GM12878 (cell line): ENCODE measurements at regions not wholly inside any gene's neighbourhood (a gene's known extent, or its start where the extent isn't known, plus 50 kb on each side); places are given as distances from the start of the nearest gene placed in this dataset.

Source experiments
- ATAC-seq: fragments of 200-7000 bp; cut with Tn5 transposase; 3 replicates; pipeline ENCODE4 v1.9.1; 2020; ENCODE audit warnings: mild to moderate bottlenecking, moderate library complexity
- BruUV-seq: library from RNA; stranded (reverse); fragments of 400-500 nt; replicated peaks from 2 replicates; lab custom pipeline; 2021; lab: Mats Ljungman, UMichigan
- CTCF ChIA-PET: fragments of 300-600 bp; sonication (Branson Sonifier 250); formaldehyde crosslinking; extraction: SDS; loops from one replicate; lab custom pipeline; 2021; ENCODE audit warnings: inconsistent platforms; lab: Yijun Ruan, JAX
- POLR2A ChIA-PET: fragments of 350-600 bp; formaldehyde crosslinking; extraction: SDS; loops from one replicate; lab custom pipeline; 2021; ENCODE audit warnings: inconsistent platforms; lab: Charles Lee
- RAD21 ChIA-PET: fragments of 300-600 bp; sonication (Branson Sonifier 250); formaldehyde crosslinking; loops from one replicate; lab custom pipeline; 2023; ENCODE audit warnings: antibody characterized with exemption; ENCODE audit not compliant: unreplicated experiment; lab: Charles Lee
- SMC1A ChIA-PET: fragments of 300-600 bp; sonication (Branson Sonifier 250); formaldehyde crosslinking; loops from one replicate; lab custom pipeline; 2023; ENCODE audit not compliant: unreplicated experiment, uncharacterized antibody; lab: Charles Lee
- DNase-seq: peaks from one replicate; pipeline ENCODE4 v3.0.0-alpha.2; 2011; ENCODE audit warnings: low read depth, low spot score
- FAIRE-seq: peaks from 3 replicates; lab custom pipeline; 2011; peaks lifted over from hg19 to GRCh38; lab: Jason Lieb, UNC
- H2AFZ ChIP-seq: 2 replicates; pipeline ENCODE4 v1.6.0; 2011; ENCODE audit warnings: low read depth, low read length, control low read depth; ENCODE audit not compliant: control insufficient read depth
- H3K27ac ChIP-seq: 2 replicates; pipeline ENCODE4 v1.5.1; 2011; ENCODE audit warnings: control low read depth; ENCODE audit not compliant: control insufficient read depth, insufficient read depth
- H3K27me3 ChIP-seq, 2 experiments: replicated peaks in 1 of 2; 2 replicates each; pipeline versions ENCODE4 v1.6.0 to v1.6.1; 2011; ENCODE audit warnings: low read length in 1 of 2; ENCODE audit not compliant: control insufficient read depth in 2 of 2, insufficient read depth in 2 of 2
- H3K36me3 ChIP-seq, 2 experiments: 2 replicates each; pipeline ENCODE4 v1.5.1; 2011; ENCODE audit warnings: low read length in 1 of 2; ENCODE audit not compliant: control insufficient read depth in 2 of 2, insufficient read depth in 2 of 2
- H3K4me1 ChIP-seq: 2 replicates; pipeline ENCODE4 v1.6.1; 2011; ENCODE audit warnings: mild to moderate bottlenecking, low read length, moderate library complexity, mixed read lengths; ENCODE audit not compliant: control insufficient read depth, insufficient read depth
- H3K4me2 ChIP-seq: 2 replicates; pipeline ENCODE4 v1.6.0; 2011; ENCODE audit warnings: control low read depth; ENCODE audit not compliant: control insufficient read depth, insufficient read depth
- H3K4me3 ChIP-seq: fragments of 200-600 bp; sonication (generic); 2 replicates; pipeline ENCODE4 v1.5.1; 2016
- H3K79me2 ChIP-seq: 2 replicates; pipeline ENCODE4 v1.6.0; 2011; ENCODE audit warnings: low read length; ENCODE audit not compliant: control insufficient read depth, insufficient read depth
- H3K9ac ChIP-seq: 2 replicates; pipeline ENCODE4 v1.8.0; 2011; ENCODE audit warnings: low read length, control low read depth, mixed read lengths; ENCODE audit not compliant: control insufficient read depth, insufficient read depth
- H3K9me3 ChIP-seq: replicated peaks from 3 replicates; pipeline ENCODE4 v1.5.1; 2011; ENCODE audit warnings: mild to moderate bottlenecking, low read length; ENCODE audit not compliant: control insufficient read depth, insufficient read depth
- H4K20me1 ChIP-seq: 2 replicates; pipeline ENCODE4 v1.6.0; 2011; ENCODE audit not compliant: control insufficient read depth, insufficient read depth
- ASH2L ChIP-seq: fragments of 300-600, 200-600 bp; sonication (generic); IDR thresholded peaks from 2 replicates; pipeline ENCODE4 v1.6.1; 2017; ENCODE audit warnings: low read depth, mild to moderate bottlenecking, borderline replicate concordance
- CBX3 ChIP-seq: fragments of 200-600 bp; sonication (generic); IDR thresholded peaks from 2 replicates; pipeline ENCODE4 v1.6.1; 2016; ENCODE audit warnings: low read depth, borderline replicate concordance
- CHD2 ChIP-seq: IDR thresholded peaks from 2 replicates; pipeline ENCODE4 v1.6.1; 2011; ENCODE audit warnings: low read depth, low read length, improper control_type of control experiment, borderline replicate concordance
- CREM ChIP-seq: IDR thresholded peaks from 2 replicates; pipeline ENCODE4 v1.6.1; 2014; ENCODE audit warnings: antibody characterized with exemption, low read depth
- EGR1 ChIP-seq, 2 experiments: IDR thresholded peaks; 1 replicate in 1 of 2; 2 replicates in 1 of 2; pipeline ENCODE4 v1.6.1; 2011 to 2012; ENCODE audit warnings: low read depth in 2 of 2, low read length in 2 of 2, borderline replicate concordance in 1 of 2, mild to moderate bottlenecking in 1 of 2, moderate library complexity in 1 of 2
- EP300 ChIP-seq, 2 experiments: fragments of 150-350 bp in 1 of 2; IDR thresholded peaks; 2 replicates each; pipeline ENCODE4 v1.6.1; 2011 to 2012; ENCODE audit warnings: low read depth in 2 of 2, low read length in 2 of 2, borderline replicate concordance in 1 of 2, improper control_type of control experiment in 1 of 2, inconsistent platforms in 1 of 2; ENCODE audit not compliant: control insufficient read depth in 1 of 2
- MYC ChIP-seq: IDR thresholded peaks from 2 replicates; pipeline ENCODE4 v1.6.1; 2011; ENCODE audit warnings: mild to moderate bottlenecking, low read length, moderate library complexity, inconsistent platforms; ENCODE audit not compliant: insufficient read depth, insufficient replicate concordance, insufficient read length, severe bottlenecking
- POLR2AphosphoS2 ChIP-seq: IDR thresholded peaks from 2 replicates; pipeline ENCODE4 v1.6.1; 2011; ENCODE audit warnings: low read depth, mild to moderate bottlenecking, low read length, improper control_type of control experiment, moderate library complexity
- RB1 ChIP-seq: fragments of 450-650 bp; formaldehyde crosslinking; IDR thresholded peaks from 2 replicates; pipeline ENCODE4 v1.6.1; 2017; ENCODE audit warnings: mild to moderate bottlenecking, borderline replicate concordance
- RBBP5 ChIP-seq: fragments of 200-600 bp; sonication (generic); conservative IDR thresholded peaks from 2 replicates; pipeline ENCODE4 v1.6.1; 2016
- RUNX3 ChIP-seq: IDR thresholded peaks from 2 replicates; pipeline ENCODE4 v1.6.1; 2012; ENCODE audit warnings: low read length, inconsistent platforms
- SIX5 ChIP-seq: IDR thresholded peaks from 2 replicates; pipeline ENCODE4 v1.6.1; 2011; ENCODE audit warnings: mild to moderate bottlenecking, low read depth, low read length, moderate library complexity; ENCODE audit not compliant: severe bottlenecking
- SMAD1 ChIP-seq: fragments of 450-650 bp; IDR thresholded peaks from 2 replicates; pipeline ENCODE4 v1.6.1; 2018; ENCODE audit warnings: mild to moderate bottlenecking, low read depth; ENCODE audit not compliant: partially characterized antibody
- SP1 ChIP-seq: IDR thresholded peaks from one replicate; pipeline ENCODE4 v1.6.1; 2011; ENCODE audit warnings: low read depth, low read length
- WGBS: methylation state at CpG from one replicate; pipeline ENCODE4 v1.1.6; 2016; ENCODE audit warnings: low lambda C conversion rate; ENCODE audit not compliant: insufficient replicate concordance, insufficient coverage; ENCODE audit errors: missing lambda C conversion rate; 5-methylcytosine and 5-hydroxymethylcytosine counted together
- in situ Hi-C: fragments of 300-500 bp; cut with MboI; formaldehyde crosslinking; loops from 9 replicates; pipeline ENCODE4 v1.14.3; 2018; ENCODE audit warnings: mixed read lengths
- intact Hi-C: fragments of 100-400 bp; cut with micrococcal nuclease; formaldehyde crosslinking; loops from one replicate; pipeline ENCODE4 v1.14.2; 2022; ENCODE audit not compliant: unreplicated experiment
- TF ChIP-seq, protein P1 (sequence below): fragments of 450-650 bp; IDR thresholded peaks from 2 replicates; pipeline ENCODE4 v1.6.1; 2017; ENCODE audit warnings: mild to moderate bottlenecking, moderate library complexity

DNA sequence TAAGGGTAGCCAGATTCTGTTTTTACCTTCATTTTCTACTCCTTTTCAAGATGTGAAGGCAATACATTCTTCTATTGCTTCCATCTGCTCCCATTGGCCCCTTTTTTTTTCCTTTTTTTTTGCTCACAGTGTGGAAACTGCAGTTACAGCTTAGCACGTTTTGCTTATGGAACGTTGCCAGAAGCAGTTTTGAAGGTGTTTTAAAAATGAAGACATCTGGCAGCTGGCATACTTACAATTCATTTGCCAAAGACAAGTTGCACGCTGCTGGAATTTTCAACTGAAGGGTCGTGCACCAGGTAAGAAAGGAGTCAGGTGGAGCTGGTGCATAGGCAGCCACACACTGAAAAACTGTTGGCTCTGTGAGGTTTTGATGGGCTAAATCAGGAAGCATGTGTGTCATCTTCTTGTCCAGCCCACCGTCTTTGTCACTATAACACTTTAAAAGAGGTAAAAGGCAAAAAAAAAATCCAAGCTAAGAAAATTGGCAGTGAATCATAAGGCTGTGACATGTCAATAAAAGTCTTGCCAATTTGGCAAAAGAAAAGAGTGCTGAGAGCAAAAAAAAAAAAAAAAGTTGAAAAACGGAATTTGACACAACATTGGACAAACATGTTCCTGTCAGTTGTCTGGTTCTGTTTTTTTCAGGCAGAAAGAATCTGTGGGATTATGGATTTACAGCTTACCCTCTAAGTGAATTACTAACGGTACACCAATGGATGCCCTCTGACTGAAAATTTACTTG lies 225.4 kb upstream of the SOX2 start:
- Histone ChIP-seq H3K79me2 (no peaks in the 10 kb centered on the region), H3K9ac (no peak overlapping the region), H2AFZ (no peak overlapping the region), H3K4me1 (no peaks in the 10 kb centered on the region), H3K4me2 (no peak overlapping the region), H3K36me3 (no peaks in the 10 kb centered on the region), H3K9me3 (no peaks in the 10 kb centered on the region), H3K27me3 (no peaks in the 10 kb centered on the region), H3K4me3 (no peak overlapping the region), H4K20me1 (no peaks in the 10 kb centered on the region), H3K27ac (no peak overlapping the region)
- FAIRE-seq (no peak), ATAC-seq (no peak), DNase-seq (no peak)
- ChIA-PET SMC1A (no interaction called here), POLR2A (interaction anchor here (0.6 kb wide), 1 partner anchor 16 kb away, joined by 3 read pairs; no protein-coding TSS in a partner anchor), CTCF (interaction anchor here (0.6 kb wide), 1 partner anchor 216 kb away, joined by 3 read pairs; no protein-coding TSS in a partner anchor), RAD21 (no interaction called here)
- in situ Hi-C loops = no loop called here
- BruUV-seq = no TSS peak
- TF ChIP-seq CBX3 (no peak), ASH2L (no peak), RBBP5 (no peak), CHD2 (no peak), SMAD1 (no peak), CREM (no peak), RB1 (no peak), SP1 (no peak), POLR2AphosphoS2 (no peak), MYC (no peak), EGR1 (IDR thresholded peaks at IDR 0.05; ENCODE audit: borderline replicate concordance in 1 of 2, low read depth in 2 of 2, low read length in 2 of 2) (no peak), RUNX3 (no peak), EP300 (IDR thresholded peaks at IDR 0.05; ENCODE audit: borderline replicate concordance in 1 of 2, control insufficient read depth in 1 of 2, low read depth in 2 of 2, low read length in 2 of 2) (no peak), SIX5 (no peak)
- TF ChIP-seq, protein P1, sequence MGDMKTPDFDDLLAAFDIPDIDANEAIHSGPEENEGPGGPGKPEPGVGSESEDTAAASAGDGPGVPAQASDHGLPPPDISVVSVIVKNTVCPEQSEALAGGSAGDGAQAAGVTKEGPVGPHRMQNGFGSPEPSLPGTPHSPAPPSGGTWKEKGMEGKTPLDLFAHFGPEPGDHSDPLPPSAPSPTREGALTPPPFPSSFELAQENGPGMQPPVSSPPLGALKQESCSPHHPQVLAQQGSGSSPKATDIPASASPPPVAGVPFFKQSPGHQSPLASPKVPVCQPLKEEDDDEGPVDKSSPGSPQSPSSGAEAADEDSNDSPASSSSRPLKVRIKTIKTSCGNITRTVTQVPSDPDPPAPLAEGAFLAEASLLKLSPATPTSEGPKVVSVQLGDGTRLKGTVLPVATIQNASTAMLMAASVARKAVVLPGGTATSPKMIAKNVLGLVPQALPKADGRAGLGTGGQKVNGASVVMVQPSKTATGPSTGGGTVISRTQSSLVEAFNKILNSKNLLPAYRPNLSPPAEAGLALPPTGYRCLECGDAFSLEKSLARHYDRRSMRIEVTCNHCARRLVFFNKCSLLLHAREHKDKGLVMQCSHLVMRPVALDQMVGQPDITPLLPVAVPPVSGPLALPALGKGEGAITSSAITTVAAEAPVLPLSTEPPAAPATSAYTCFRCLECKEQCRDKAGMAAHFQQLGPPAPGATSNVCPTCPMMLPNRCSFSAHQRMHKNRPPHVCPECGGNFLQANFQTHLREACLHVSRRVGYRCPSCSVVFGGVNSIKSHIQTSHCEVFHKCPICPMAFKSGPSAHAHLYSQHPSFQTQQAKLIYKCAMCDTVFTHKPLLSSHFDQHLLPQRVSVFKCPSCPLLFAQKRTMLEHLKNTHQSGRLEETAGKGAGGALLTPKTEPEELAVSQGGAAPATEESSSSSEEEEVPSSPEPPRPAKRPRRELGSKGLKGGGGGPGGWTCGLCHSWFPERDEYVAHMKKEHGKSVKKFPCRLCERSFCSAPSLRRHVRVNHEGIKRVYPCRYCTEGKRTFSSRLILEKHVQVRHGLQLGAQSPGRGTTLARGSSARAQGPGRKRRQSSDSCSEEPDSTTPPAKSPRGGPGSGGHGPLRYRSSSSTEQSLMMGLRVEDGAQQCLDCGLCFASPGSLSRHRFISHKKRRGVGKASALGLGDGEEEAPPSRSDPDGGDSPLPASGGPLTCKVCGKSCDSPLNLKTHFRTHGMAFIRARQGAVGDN = no peak
- intact Hi-C loops = no loop called here
- WGBS = 27% methylated on average over 6 of the region's 7 CpGs
